Psoas muscle (tissue), 7 donors: ENCODE measurements at regions not wholly inside any gene's neighbourhood (a gene's known extent, or its start where the extent isn't known, plus 50 kb on each side); places are given as distances from the start of the nearest gene placed in this dataset.

Source experiments
- ATAC-seq, 4 donors: fragments of 200-7000 bp; cut with Tn5 transposase; one replicate each; pipeline ENCODE4 v1.9.1; 2020; ENCODE audit warnings: moderate library complexity in 3 of 4, mild to moderate bottlenecking in 2 of 4
- DNase-seq, 2 donors: peaks; one replicate each; pipeline ENCODE4 v3.0.0-alpha.2; 2020
- H3K27ac ChIP-seq: fragments of 200-600 bp; one replicate; pipeline ENCODE4 v1.8.0; 2022
- H3K27me3 ChIP-seq, 3 donors: fragments of 200-600 bp in 1 of 3; one replicate each; pipeline versions ENCODE4 v1.6.1 to v1.8.0; 2013 to 2022; ENCODE audit warnings: low read length in 2 of 3, mild to moderate bottlenecking in 2 of 3, moderate library complexity in 1 of 3; ENCODE audit not compliant: insufficient read depth in 3 of 3
- H3K36me3 ChIP-seq, 2 donors: fragments of 200-600 bp in 1 of 2; one replicate each; pipeline versions ENCODE4 v1.6.1 to v1.8.0; 2013 to 2022; ENCODE audit warnings: low read depth in 1 of 2, mild to moderate bottlenecking in 1 of 2, moderate library complexity in 1 of 2; ENCODE audit not compliant: insufficient read depth in 1 of 2
- H3K4me1 ChIP-seq: fragments of 200-600 bp; one replicate; pipeline ENCODE4 v1.8.0; 2022
- H3K4me3 ChIP-seq: fragments of 200-600 bp; one replicate; pipeline ENCODE4 v1.8.0; 2022; ENCODE audit warnings: mild to moderate bottlenecking
- H3K9me3 ChIP-seq: fragments of 200-600 bp; one replicate; pipeline ENCODE4 v1.8.0; 2022
- CTCF ChIP-seq: fragments of 200-600 bp; IDR thresholded peaks from one replicate; pipeline ENCODE4 v1.8.0; 2022; ENCODE audit warnings: antibody characterized with exemption
- WGBS, 3 donors: extraction: QIAGEN DNeasy Blood & Tissue Kit; methylation state at CpG; one replicate each; pipeline versions ENCODE4 v1.1.6 to v1.1.7; 2013; 5-methylcytosine and 5-hydroxymethylcytosine counted together
- intact Hi-C, 2 donors: fragments of 100-400 bp; cut with DNase I; formaldehyde crosslinking; loops; one replicate each; pipeline versions ENCODE4 v1.11.0 to v1.14.2; 2022
- donor health status: healthy with polysubstance abuse.
- donor health status: DM: no; HTN: no; CAD: no; lungs with moderate emphysema.
- donor health status: Bipolar disorder and iron deficiency.
- donor health status: healthy.
- donor health status: DM: yes; HTN: yes; CAD: no.
- donor health status: DM: no; HTN: no; CAD: no.
- donor health status: DM: yes; HTN: yes; CAD: no.

- no peak for ATAC-seq
- Histone ChIP-seq H3K4me1 (no peaks in the 10 kb centered on the region), H3K9me3 (no peaks in the 10 kb centered on the region), H3K27me3 (no peaks in the 10 kb centered on the region), H3K36me3 (no peaks in the 10 kb centered on the region), H3K4me3 (no peak overlapping the region), H3K27ac (no peak overlapping the region)
- 64 to 73% (median 69%) methylated on average over 3 of the region's 3 CpGs for WGBS, 3 donors
- no peak for TF ChIP-seq CTCF
- DNase-seq, result no peak
- intact Hi-C loops, result no loop called here
Observed at GRCh38 chr13:90414691-90415596, 932.5 kb upstream of the MIR17HG start.

GRCh38 chr13:90415902-90416301 is 931.6 kb upstream of the MIR17HG start:
- no peak for TF ChIP-seq CTCF

GRCh38 chr13:90416519-90416918 is 931.0 kb upstream of the MIR17HG start:
- ATAC-seq, result no peak
- intact Hi-C loops, result no loop called here
- WGBS, 3 donors, result 54 to 67% (median 58%) methylated on average over 5 of the region's 5 CpGs

More at GRCh38 chr13:90415902-90416301, 931.6 kb upstream of the MIR17HG start:
- intact Hi-C loops, result no loop called here
- Histone ChIP-seq H3K4me3 (no peak overlapping the region), H3K27me3 (no peaks in the 10 kb centered on the region), H3K4me1 (no peaks in the 10 kb centered on the region), H3K36me3 (no peaks in the 10 kb centered on the region), H3K9me3 (no peaks in the 10 kb centered on the region), H3K27ac (no peak overlapping the region)
- WGBS, 3 donors, result 49 to 72% (median 59%) methylated on average over 3 of the region's 3 CpGs
- DNase-seq (no peak), ATAC-seq (no peak)

GRCh38 chr13:90416938-90417337 is 930.5 kb upstream of the MIR17HG start:
- no peak overlapping the region for H3K27ac ChIP-seq
- intact Hi-C loops, result no loop called here

More at GRCh38 chr13:90416519-90416918, 931.0 kb upstream of the MIR17HG start:
- Histone ChIP-seq H3K27ac (no peak overlapping the region), H3K36me3 (no peaks in the 10 kb centered on the region), H3K27me3 (no peaks in the 10 kb centered on the region), H3K4me3 (no peak overlapping the region), H3K4me1 (no peaks in the 10 kb centered on the region), H3K9me3 (no peaks in the 10 kb centered on the region)
- no peak for TF ChIP-seq CTCF
- DNase-seq, result no peak

More at GRCh38 chr13:90416938-90417337, 930.5 kb upstream of the MIR17HG start:
- no peaks in the 10 kb centered on the region for H3K9me3 ChIP-seq
- no peak overlapping the region for H3K4me3 ChIP-seq
- no peaks in the 10 kb centered on the region for H3K27me3 ChIP-seq
- TF ChIP-seq CTCF, result no peak
- 61 to 93% (median 67%) methylated on average over 1 of the region's 1 CpG for WGBS, 3 donors
- DNase-seq, result no peak
- no peak for ATAC-seq
- no peaks in the 10 kb centered on the region for H3K4me1 ChIP-seq
- H3K36me3 ChIP-seq, result no peaks in the 10 kb centered on the region
